SIG-M5 treated with dmso at 0.1 percent for 504 hours (cell line): ENCODE measurements at regions not wholly inside any gene's neighbourhood (a gene's known extent, or its start where the extent isn't known, plus 50 kb on each side); places are given as distances from the start of the nearest gene placed in this dataset.

Source experiments
- DNase-seq: peaks from one replicate; lab custom pipeline; 2025; ENCODE audit not compliant: unreplicated experiment; lab: John Stamatoyannopoulos, UW

GRCh38 chr4:17120761-17121160, 222.3 kb upstream of the LDB2 start:
- no peak for DNase-seq

- DNase-seq, result no peak
Observed at GRCh38 chr4:17117746-17118145, 219.3 kb upstream of the LDB2 start.

- no peak for DNase-seq
Observed at GRCh38 chr4:17115583-17115982, 217.1 kb upstream of the LDB2 start.

- DNase-seq, result no peak
Observed at GRCh38 chr4:17112292-17112659, 213.8 kb upstream of the LDB2 start.

- no peak for DNase-seq
Observed at GRCh38 chr4:17109126-17109525, 210.7 kb upstream of the LDB2 start.

- no peak for DNase-seq
Observed at GRCh38 chr4:17103231-17103630, 204.8 kb upstream of the LDB2 start.

GRCh38 chr4:17098996-17099395, 200.6 kb upstream of the LDB2 start:
- DNase-seq, result no peak

- DNase-seq, result no peak
Observed at GRCh38 chr4:17098401-17098800, 200.0 kb upstream of the LDB2 start.

GRCh38 chr4:17097362-17097761, 198.9 kb upstream of the LDB2 start:
- DNase-seq, result no peak

GRCh38 chr4:17096692-17097091, 198.2 kb upstream of the LDB2 start:
- no peak for DNase-seq

- DNase-seq, result no peak
Observed at GRCh38 chr4:17095771-17096170, 197.3 kb upstream of the LDB2 start.

GRCh38 chr4:17094876-17095210, 196.4 kb upstream of the LDB2 start:
- DNase-seq, result no peak

- DNase-seq, result no peak
Observed at GRCh38 chr4:17094159-17094875, 195.9 kb upstream of the LDB2 start.

- DNase-seq, result no peak
Observed at GRCh38 chr4:17093481-17093880, 195.0 kb upstream of the LDB2 start.

- DNase-seq, result no peak
Observed at GRCh38 chr4:17092736-17093437, 194.4 kb upstream of the LDB2 start.

- no peak for DNase-seq
Observed at GRCh38 chr4:17091104-17091503, 192.7 kb upstream of the LDB2 start.

- no peak for DNase-seq
Observed at GRCh38 chr4:17090063-17090462, 191.6 kb upstream of the LDB2 start.

- no peak for DNase-seq
Observed at GRCh38 chr4:17085416-17085815, 187.0 kb upstream of the LDB2 start.

GRCh38 chr4:17082186-17082585, 183.7 kb upstream of the LDB2 start:
- DNase-seq, result no peak

- DNase-seq, result no peak
Observed at GRCh38 chr4:17081179-17081578, 182.7 kb upstream of the LDB2 start.

GRCh38 chr4:17077105-17077504, 178.7 kb upstream of the LDB2 start:
- no peak for DNase-seq

- no peak for DNase-seq
Observed at GRCh38 chr4:17072483-17072882, 174.0 kb upstream of the LDB2 start.

- DNase-seq, result no peak
Observed at GRCh38 chr4:17068891-17069290, 170.4 kb upstream of the LDB2 start.
